HG03025 (cell line): ENCODE measurements at regions not wholly inside any gene's neighbourhood (a gene's known extent, or its start where the extent isn't known, plus 50 kb on each side); places are given as distances from the start of the nearest gene placed in this dataset.

ENCODE experiments used
- ATAC-seq: cut with Tn5 transposase; IDR thresholded peaks from one replicate; pipeline ENCODE4 v1.9.1; 2021; ENCODE audit warnings: mild to moderate bottlenecking, moderate library complexity; ENCODE audit not compliant: unreplicated experiment, low FRiP score

GRCh38 chr16:9366048-9366969 is 274.9 kb downstream of the HAPSTR1 start:
- no peak for ATAC-seq

GRCh38 chr16:9370061-9370491 is 278.6 kb downstream of the HAPSTR1 start:
- ATAC-seq, result no peak

GRCh38 chr16:9371713-9372448 is 280.4 kb downstream of the HAPSTR1 start:
- ATAC-seq, result no peak

- ATAC-seq, result no peak
Observed at GRCh38 chr16:9372934-9373890, 281.8 kb downstream of the HAPSTR1 start.

GRCh38 chr16:9374061-9374460 is 282.6 kb downstream of the HAPSTR1 start:
- ATAC-seq, result no peak

GRCh38 chr16:9378876-9379275 is 287.4 kb downstream of the HAPSTR1 start:
- no peak for ATAC-seq

- no peak for ATAC-seq
Observed at GRCh38 chr16:9380221-9380620, 288.8 kb downstream of the HAPSTR1 start.

GRCh38 chr16:9381399-9381798 is 290.0 kb downstream of the HAPSTR1 start:
- ATAC-seq, result no peak

- no peak for ATAC-seq
Observed at GRCh38 chr16:9381905-9382304, 290.5 kb downstream of the HAPSTR1 start.

- no peak for ATAC-seq
Observed at GRCh38 chr16:9383281-9383680, 291.8 kb downstream of the HAPSTR1 start.

GRCh38 chr16:9384141-9384540 is 292.7 kb downstream of the HAPSTR1 start:
- ATAC-seq, result no peak

- ATAC-seq, result no peak
Observed at GRCh38 chr16:9389543-9390207, 298.2 kb downstream of the HAPSTR1 start.

- ATAC-seq, result no peak
Observed at GRCh38 chr16:9392956-9393355, 301.5 kb downstream of the HAPSTR1 start.

- no peak for ATAC-seq
Observed at GRCh38 chr16:9393591-9393990, 302.1 kb downstream of the HAPSTR1 start.

GRCh38 chr16:9395958-9396359 is 304.5 kb downstream of the HAPSTR1 start:
- ATAC-seq, result no peak

GRCh38 chr16:9399573-9399972 is 308.1 kb downstream of the HAPSTR1 start:
- no peak for ATAC-seq

- no peak for ATAC-seq
Observed at GRCh38 chr16:9401173-9401572, 309.7 kb downstream of the HAPSTR1 start.

GRCh38 chr16:9402293-9402860 is 310.9 kb downstream of the HAPSTR1 start:
- no peak for ATAC-seq

GRCh38 chr16:9404811-9405210 is 313.4 kb downstream of the HAPSTR1 start:
- no peak for ATAC-seq
